H9 (cell line): ENCODE measurements at regions not wholly inside any gene's neighbourhood (a gene's known extent, or its start where the extent isn't known, plus 50 kb on each side); places are given as distances from the start of the nearest gene placed in this dataset.

Experiments used
- DNase-seq: peaks from one replicate; pipeline ENCODE4 v3.0.0-alpha.2; 2017
- H2AFZ ChIP-seq: one replicate; pipeline ENCODE4 v1.6.1; 2013; ENCODE audit warnings: mild to moderate bottlenecking, low read length, control low read depth, moderate library complexity
- H2AK5ac ChIP-seq: 2 replicates; pipeline ENCODE4 v1.6.1; 2013; ENCODE audit warnings: low read length, control low read depth, mixed read lengths; ENCODE audit not compliant: insufficient read length
- H2BK120ac ChIP-seq: one replicate; pipeline ENCODE4 v1.6.1; 2013; ENCODE audit warnings: low read depth, mild to moderate bottlenecking, low read length, control low read depth, inconsistent platforms; ENCODE audit not compliant: poor library complexity, severe bottlenecking
- H2BK12ac ChIP-seq: 2 replicates; pipeline ENCODE4 v1.6.1; 2013; ENCODE audit warnings: low read length, control low read depth, mixed read lengths, low read depth; ENCODE audit not compliant: insufficient read length
- H2BK15ac ChIP-seq: 2 replicates; pipeline ENCODE4 v1.6.1; 2013; ENCODE audit warnings: low read depth, low read length, control low read depth
- H2BK20ac ChIP-seq: one replicate; pipeline ENCODE4 v1.6.1; 2013; ENCODE audit warnings: low read depth, mild to moderate bottlenecking, low read length, control low read depth, inconsistent platforms; ENCODE audit not compliant: poor library complexity, severe bottlenecking
- H2BK5ac ChIP-seq: 2 replicates; pipeline ENCODE4 v1.6.1; 2013; ENCODE audit warnings: low read length, control low read depth, mixed read lengths; ENCODE audit not compliant: insufficient read length
- H3K14ac ChIP-seq: 2 replicates; pipeline ENCODE4 v1.6.1; 2013; ENCODE audit warnings: low read length, control low read depth; ENCODE audit not compliant: insufficient read depth
- H3K18ac ChIP-seq: 2 replicates; pipeline ENCODE4 v1.6.1; 2013; ENCODE audit warnings: low read depth, mild to moderate bottlenecking, mixed read lengths, low read length, control low read depth; ENCODE audit not compliant: insufficient read length
- H3K23ac ChIP-seq: 2 replicates; pipeline ENCODE4 v1.6.1; 2013; ENCODE audit warnings: low read length, control low read depth, mixed read lengths, low read depth; ENCODE audit not compliant: insufficient read length
- H3K23me2 ChIP-seq: 2 replicates; pipeline ENCODE4 v1.6.1; 2013; ENCODE audit warnings: low read depth, mild to moderate bottlenecking, mixed read lengths, low read length, control low read depth; ENCODE audit not compliant: insufficient read length, poor library complexity, severe bottlenecking
- H3K27ac ChIP-seq: 2 replicates; pipeline ENCODE4 v1.5.1; 2013; ENCODE audit warnings: low read length, control low read depth, mixed read lengths, low read depth; ENCODE audit not compliant: insufficient read length
- H3K27me3 ChIP-seq: 2 replicates; pipeline ENCODE4 v1.6.1; 2013; ENCODE audit warnings: low read length, control low read depth, inconsistent platforms; ENCODE audit not compliant: insufficient read depth
- H3K4ac ChIP-seq: 2 replicates; pipeline ENCODE4 v1.6.1; 2013; ENCODE audit warnings: low read depth, mild to moderate bottlenecking, control low read depth, inconsistent platforms, low read length, moderate library complexity
- H3K4me1 ChIP-seq: 2 replicates; pipeline ENCODE4 v1.6.1; 2013; ENCODE audit warnings: low read length, control low read depth, inconsistent platforms; ENCODE audit not compliant: insufficient read depth
- H3K4me2 ChIP-seq: 2 replicates; pipeline ENCODE4 v1.6.1; 2013; ENCODE audit warnings: low read length, control low read depth, mixed read lengths; ENCODE audit not compliant: insufficient read length, insufficient read depth
- H3K56ac ChIP-seq: 2 replicates; pipeline ENCODE4 v1.6.1; 2013; ENCODE audit warnings: low read depth, mild to moderate bottlenecking, mixed read lengths, low read length, control low read depth; ENCODE audit not compliant: insufficient read length
- H3K79me1 ChIP-seq: 2 replicates; pipeline ENCODE4 v1.6.1; 2013; ENCODE audit warnings: low read depth, mild to moderate bottlenecking, moderate library complexity, low read length, control low read depth, inconsistent platforms; ENCODE audit not compliant: insufficient read depth, poor library complexity, severe bottlenecking
- H3K79me2 ChIP-seq: 2 replicates; pipeline ENCODE4 v1.6.1; 2013; ENCODE audit warnings: low read length, control low read depth, inconsistent platforms; ENCODE audit not compliant: insufficient read depth
- H3K9ac ChIP-seq: 2 replicates; pipeline ENCODE4 v1.6.1; 2013; ENCODE audit warnings: low read length, control low read depth, mixed read lengths; ENCODE audit not compliant: insufficient read length; ENCODE audit errors: extremely low read depth
- H3K9me3 ChIP-seq: one replicate; pipeline ENCODE4 v1.6.1; 2013; ENCODE audit warnings: low read depth, low read length, inconsistent platforms; ENCODE audit not compliant: control insufficient read depth
- H3T11ph ChIP-seq: one replicate; pipeline ENCODE4 v1.6.1; 2013; ENCODE audit warnings: mild to moderate bottlenecking, low read length, control low read depth, inconsistent platforms
- H4K20me1 ChIP-seq: one replicate; pipeline ENCODE4 v1.6.1; 2013; ENCODE audit not compliant: control insufficient read depth, insufficient read length, insufficient read depth
- H4K5ac ChIP-seq: 2 replicates; pipeline ENCODE4 v1.6.1; 2013; ENCODE audit warnings: low read depth, mild to moderate bottlenecking, mixed read lengths, low read length, control low read depth; ENCODE audit not compliant: insufficient read length
- H4K8ac ChIP-seq: replicated peaks from 2 replicates; pipeline ENCODE4 v1.6.1; 2013; ENCODE audit warnings: low read length, control low read depth, mixed read lengths, low read depth; ENCODE audit not compliant: insufficient read length
- H4K91ac ChIP-seq: 2 replicates; pipeline ENCODE4 v1.6.1; 2013; ENCODE audit warnings: low read depth, mild to moderate bottlenecking, moderate library complexity, mixed read lengths, low read length, control low read depth; ENCODE audit not compliant: insufficient read length
- H3K27ac Mint-ChIP-seq, 3 experiments: 2 replicates in 2 of 3; 3 replicates in 1 of 3; pipeline ENCODE4 v1.8.0; 2020 to 2021; ENCODE audit warnings: mixed read lengths in 3 of 3, mild to moderate bottlenecking in 1 of 3, moderate library complexity in 1 of 3
- H3K27me3 Mint-ChIP-seq: 2 replicates; pipeline ENCODE4 v1.8.0; 2021; ENCODE audit warnings: low read depth, mild to moderate bottlenecking, moderate library complexity, mixed read lengths
- H3K36me3 Mint-ChIP-seq, 3 experiments: 2 replicates in 2 of 3; 3 replicates in 1 of 3; pipeline ENCODE4 v1.8.0; 2020 to 2021; ENCODE audit warnings: low read depth in 3 of 3, mixed read lengths in 3 of 3; ENCODE audit not compliant: insufficient read depth in 1 of 3
- H3K4me1 Mint-ChIP-seq, 2 experiments: 2 replicates each; pipeline ENCODE4 v1.8.0; 2020; ENCODE audit warnings: mixed read lengths in 2 of 2
- H3K4me3 Mint-ChIP-seq, 2 experiments: 2 replicates in 1 of 2; 3 replicates in 1 of 2; pipeline ENCODE4 v1.8.0; 2020 to 2021; ENCODE audit warnings: mild to moderate bottlenecking in 2 of 2, mixed read lengths in 2 of 2, moderate library complexity in 1 of 2
- H3K9me3 Mint-ChIP-seq, 2 experiments: 2 replicates in 1 of 2; 3 replicates in 1 of 2; pipeline ENCODE4 v1.8.0; 2020; ENCODE audit warnings: mild to moderate bottlenecking in 2 of 2, mixed read lengths in 2 of 2, moderate library complexity in 1 of 2
- CTCF ChIP-seq: fragments of 200-600 bp; sonication (generic); conservative IDR thresholded peaks from 3 replicates; pipeline ENCODE4 v1.8.0; 2021; ENCODE audit warnings: antibody characterized with exemption, mild to moderate bottlenecking
- WGBS: extraction: QIAGEN DNeasy Blood & Tissue Kit; methylation state at CpG from one replicate; pipeline ENCODE4 v1.1.7; 2013; ENCODE audit warnings: missing lambda C conversion rate, low lambda C conversion rate, mixed read lengths; ENCODE audit not compliant: insufficient read length; ENCODE audit errors: extremely low coverage; 5-methylcytosine and 5-hydroxymethylcytosine counted together

- no peak overlapping the region for H3K18ac ChIP-seq
- H3T11ph ChIP-seq: no peak overlapping the region
- H3K4me2 ChIP-seq: no peak overlapping the region
- H2BK5ac ChIP-seq: no peak overlapping the region
- no peak overlapping the region for H4K91ac ChIP-seq
- no peak overlapping the region for H4K8ac ChIP-seq
- H3K9me3 ChIP-seq: no peaks in the 10 kb centered on the region
- no peak overlapping the region for H3K23ac ChIP-seq
- no peak overlapping the region for H3K4me3 Mint-ChIP-seq
- no peak overlapping the region for H2BK15ac ChIP-seq
- no CpG with 5 or more reads among the region's 3 CpGs for WGBS
- H2BK20ac ChIP-seq: no peak overlapping the region
- DNase-seq: no peak
- no peaks in the 10 kb centered on the region; a peak in 1 of 5 replicates for H3K9me3 Mint-ChIP-seq
- H3K4ac ChIP-seq: no peak overlapping the region
- H3K79me1 ChIP-seq: no peaks in the 10 kb centered on the region
- H3K27ac ChIP-seq: no peak overlapping the region
- no peak overlapping the region for H3K9ac ChIP-seq
- no peaks in the 10 kb centered on the region for H3K23me2 ChIP-seq
- H3K79me2 ChIP-seq: no peaks in the 10 kb centered on the region
- H2BK12ac ChIP-seq: no peak overlapping the region
- peaks cover 0 to 2% (median 0%) of the 10 kb centered on the region in 3 experiments; a peak in 2 of 7 replicates for H3K36me3 Mint-ChIP-seq
- H3K4me1 Mint-ChIP-seq: peaks cover 4 to 8% of the 10 kb centered on the region in 2 experiments
- H2AK5ac ChIP-seq: no peak overlapping the region
- no peak overlapping the region for H2AFZ ChIP-seq
- H4K5ac ChIP-seq: no peak overlapping the region
- H3K56ac ChIP-seq: no peak overlapping the region
- no peaks in the 10 kb centered on the region for H3K27me3 ChIP-seq
- H3K27me3 Mint-ChIP-seq: no peaks in the 10 kb centered on the region; the same call in 1 of the 2 replicates
- H4K20me1 ChIP-seq: no peaks in the 10 kb centered on the region
- no peak for TF ChIP-seq CTCF
- H2BK120ac ChIP-seq: no peak overlapping the region
- H3K14ac ChIP-seq: no peak overlapping the region
- H3K27ac Mint-ChIP-seq: no peak overlapping the region
- H3K4me1 ChIP-seq: no peaks in the 10 kb centered on the region
Measured at GRCh38 chr3:64888840-64889392, 201.1 kb upstream of the ADAMTS9 start.
